Spleen (tissue), 11 donors: ENCODE measurements at regions not wholly inside any gene's neighbourhood (a gene's known extent, or its start where the extent isn't known, plus 50 kb on each side); places are given as distances from the start of the nearest gene placed in this dataset.

Source experiments
- DNase-seq: peaks from one replicate; pipeline ENCODE4 v3.0.0-alpha.2; 2020
- H3K27ac ChIP-seq, 8 donors: fragments of 200-600 bp; sonication (generic) in 7 of 8; 1 replicate in 4 of 8; 2 replicates in 4 of 8; pipeline versions ENCODE4 v1.5.0 to v1.8.0; 2016 to 2021; ENCODE audit warnings: inconsistent platforms in 4 of 8, mild to moderate bottlenecking in 4 of 8, moderate library complexity in 1 of 8
- H3K27me3 ChIP-seq, 7 donors: fragments of 200-600 bp; sonication (generic) in 6 of 7; replicated peaks in 1 of 7; 1 replicate in 4 of 7; 2 replicates in 3 of 7; pipeline versions ENCODE4 v1.5.0 to v1.8.0; 2016 to 2021; ENCODE audit warnings: inconsistent platforms in 3 of 7, mild to moderate bottlenecking in 1 of 7
- H3K36me3 ChIP-seq, 6 donors: fragments of 200-600 bp; sonication (generic) in 5 of 6; 1 replicate in 4 of 6; 2 replicates in 2 of 6; pipeline versions ENCODE4 v1.5.0 to v1.8.0; 2016 to 2021; ENCODE audit warnings: inconsistent platforms in 2 of 6
- H3K4me1 ChIP-seq, 6 donors: fragments of 200-600 bp; sonication (generic) in 5 of 6; 1 replicate in 3 of 6; 2 replicates in 3 of 6; pipeline versions ENCODE4 v1.5.0 to v1.8.0; 2016 to 2021; ENCODE audit warnings: inconsistent platforms in 3 of 6
- H3K4me3 ChIP-seq, 8 donors: fragments of 200-600 bp; sonication (generic) in 7 of 8; 1 replicate in 4 of 8; 2 replicates in 4 of 8; pipeline versions ENCODE4 v1.5.0 to v1.8.0; 2016 to 2021; ENCODE audit warnings: inconsistent platforms in 4 of 8, mild to moderate bottlenecking in 4 of 8, moderate library complexity in 2 of 8
- H3K9me3 ChIP-seq, 8 donors: fragments of 200-600 bp; sonication (generic) in 7 of 8; 1 replicate in 4 of 8; 2 replicates in 4 of 8; pipeline versions ENCODE4 v1.5.0 to v1.8.0; 2016 to 2021; ENCODE audit warnings: inconsistent platforms in 4 of 8
- POLR2A ChIP-seq, 3 donors: fragments of 450-650 bp; IDR thresholded peaks; one replicate each; pipeline ENCODE4 v1.5.1; 2017; ENCODE audit warnings: antibody characterized with exemption in 3 of 3, mild to moderate bottlenecking in 1 of 3
- POLR2AphosphoS5 ChIP-seq, 3 donors: sonication (generic); formaldehyde crosslinking; IDR thresholded peaks; one replicate each; pipeline ENCODE4 v1.5.1; 2017; ENCODE audit warnings: antibody characterized with exemption in 3 of 3
- WGBS, 5 donors: extraction: QIAGEN DNeasy Blood & Tissue Kit in 3 of 5; methylation state at CpG; one replicate each; pipeline versions ENCODE4 v1.1.5 to v1.1.7; 2013 to 2018; 5-methylcytosine and 5-hydroxymethylcytosine counted together
- intact Hi-C: fragments of 100-400 bp; cut with DNase I; formaldehyde crosslinking; loops from one replicate; pipeline ENCODE4 v1.15.0; 2023; ENCODE audit warnings: low total_unique reads
- TF ChIP-seq, protein P1 (sequence below), 11 experiments: fragments of 200-600 bp in 7 of 11; fragments of 450-650 bp in 4 of 11; sonication (generic) in 4 of 11; IDR thresholded peaks in 8 of 11; conservative IDR thresholded peaks in 3 of 11; 1 replicate in 7 of 11; 2 replicates in 4 of 11; pipeline versions ENCODE4 v1.4.0 to v1.8.0; 2016 to 2021; ENCODE audit warnings: antibody characterized with exemption in 11 of 11, inconsistent platforms in 4 of 11, mild to moderate bottlenecking in 1 of 11
- donor health status: healthy with polysubstance abuse.
- donor health status: DM: no; HTN: no; CAD: no; lungs with moderate emphysema.
- donor health status: DM: no; HTN: no; CAD: no.
- donor health status: Bipolar disorder and iron deficiency.
- donor health status: healthy.
- donor health status: DM: no; HTN: no; CAD: no.
- donor health status: DM: yes; HTN: yes; CAD: no.

DNA sequence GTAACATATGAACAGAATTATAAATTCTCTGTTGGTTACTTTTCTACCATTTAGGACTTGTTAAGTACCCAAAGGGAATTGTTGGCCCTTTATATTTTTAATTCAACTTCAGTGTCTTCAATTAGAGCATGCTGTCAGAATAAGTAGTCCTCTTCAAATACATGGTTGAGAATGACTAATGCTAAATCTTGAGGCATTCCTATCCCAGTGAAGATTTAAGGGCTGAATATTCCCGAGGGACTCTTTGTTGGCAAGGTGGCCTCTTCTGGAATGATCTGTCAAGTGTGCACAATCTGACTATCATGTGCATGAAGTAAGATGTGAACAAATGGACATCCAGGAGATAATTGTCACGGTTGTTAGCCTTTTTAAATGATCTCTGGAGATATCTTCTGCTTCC is 421.7 kb downstream of the BMP2 start:
- Histone ChIP-seq H3K27ac (no peak overlapping the region), H3K36me3 (no peaks in the 10 kb centered on the region), H3K4me3 (no peak overlapping the region), H3K27me3 (no peaks in the 10 kb centered on the region), H3K9me3 (peaks cover 0 to 2% (median 0%) of the 10 kb centered on the region in 8 donors), H3K4me1 (no peaks in the 10 kb centered on the region)
- intact Hi-C loops, result no loop called here
- no peak for DNase-seq
- 62 to 89% (median 72%) methylated on average over 2 of the region's 2 CpGs for WGBS, 5 donors
- no peak for TF ChIP-seq POLR2A (IDR thresholded peaks at IDR 0.05)
- TF ChIP-seq, protein P1, sequence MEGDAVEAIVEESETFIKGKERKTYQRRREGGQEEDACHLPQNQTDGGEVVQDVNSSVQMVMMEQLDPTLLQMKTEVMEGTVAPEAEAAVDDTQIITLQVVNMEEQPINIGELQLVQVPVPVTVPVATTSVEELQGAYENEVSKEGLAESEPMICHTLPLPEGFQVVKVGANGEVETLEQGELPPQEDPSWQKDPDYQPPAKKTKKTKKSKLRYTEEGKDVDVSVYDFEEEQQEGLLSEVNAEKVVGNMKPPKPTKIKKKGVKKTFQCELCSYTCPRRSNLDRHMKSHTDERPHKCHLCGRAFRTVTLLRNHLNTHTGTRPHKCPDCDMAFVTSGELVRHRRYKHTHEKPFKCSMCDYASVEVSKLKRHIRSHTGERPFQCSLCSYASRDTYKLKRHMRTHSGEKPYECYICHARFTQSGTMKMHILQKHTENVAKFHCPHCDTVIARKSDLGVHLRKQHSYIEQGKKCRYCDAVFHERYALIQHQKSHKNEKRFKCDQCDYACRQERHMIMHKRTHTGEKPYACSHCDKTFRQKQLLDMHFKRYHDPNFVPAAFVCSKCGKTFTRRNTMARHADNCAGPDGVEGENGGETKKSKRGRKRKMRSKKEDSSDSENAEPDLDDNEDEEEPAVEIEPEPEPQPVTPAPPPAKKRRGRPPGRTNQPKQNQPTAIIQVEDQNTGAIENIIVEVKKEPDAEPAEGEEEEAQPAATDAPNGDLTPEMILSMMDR (IDR thresholded peaks at IDR 0.05 in 8 of 11, conservative IDR thresholded peaks at IDR 0.05 in 3 of 11), result no peak
- TF ChIP-seq POLR2AphosphoS5 (IDR thresholded peaks at IDR 0.05), result no peak

DNA sequence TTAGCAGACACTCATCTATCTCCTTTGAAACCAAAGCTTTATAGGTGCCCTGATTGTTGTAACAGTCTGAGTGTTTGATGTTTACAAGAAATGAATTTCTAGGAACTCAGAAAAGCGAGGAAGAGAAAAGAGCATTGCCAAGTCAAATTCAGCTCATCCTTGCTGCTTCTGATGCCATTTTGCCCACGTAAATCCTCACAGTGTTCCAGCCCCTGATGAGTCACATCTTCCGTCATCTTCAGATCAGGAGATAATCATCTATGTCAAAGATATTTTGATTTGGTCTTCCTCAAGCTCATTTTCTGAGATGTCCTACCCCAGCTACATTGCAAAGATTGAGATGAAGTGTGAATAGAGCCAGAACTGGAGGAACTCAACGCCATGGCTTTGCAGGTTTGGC is 426.2 kb downstream of the BMP2 start:
- 75 to 88% (median 84%) methylated on average over 4 of the region's 4 CpGs for WGBS, 5 donors
- TF ChIP-seq POLR2A (IDR thresholded peaks at IDR 0.05) (no peak), POLR2AphosphoS5 (IDR thresholded peaks at IDR 0.05) (no peak)
- TF ChIP-seq, protein P1 (IDR thresholded peaks at IDR 0.05 in 8 of 11, conservative IDR thresholded peaks at IDR 0.05 in 3 of 11), result no peak

DNA sequence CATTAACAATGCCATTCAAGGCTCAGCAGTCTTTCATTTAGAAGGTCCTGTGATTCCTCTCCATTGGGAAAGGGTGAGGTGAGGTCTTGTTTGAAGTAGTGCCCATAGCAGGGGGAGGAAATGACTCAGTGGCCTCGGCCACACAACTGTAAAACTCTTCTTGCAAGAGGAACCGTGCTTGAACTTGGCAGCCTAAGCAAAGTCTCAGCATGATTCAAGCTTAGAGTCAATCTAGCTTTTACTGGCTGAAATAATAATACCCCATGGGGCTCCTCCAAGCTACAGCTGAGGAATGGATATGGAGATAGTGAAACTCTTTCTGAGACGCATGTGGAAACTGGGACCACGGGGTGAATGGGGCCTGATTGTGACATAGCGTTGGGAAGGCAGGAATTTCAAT is 428.2 kb downstream of the BMP2 start:
- no peaks in the 10 kb centered on the region for H3K27me3 ChIP-seq
- no peak for DNase-seq
- TF ChIP-seq POLR2AphosphoS5 (IDR thresholded peaks at IDR 0.05) (no peak), POLR2A (IDR thresholded peaks at IDR 0.05) (no peak)
- TF ChIP-seq, protein P1 (IDR thresholded peaks at IDR 0.05 in 8 of 11, conservative IDR thresholded peaks at IDR 0.05 in 3 of 11), result no peak
- no peak overlapping the region for H3K27ac ChIP-seq
- intact Hi-C loops, result no loop called here
- no peaks in the 10 kb centered on the region for H3K4me1 ChIP-seq
- no peak overlapping the region for H3K4me3 ChIP-seq
- H3K9me3 ChIP-seq, result no peaks in the 10 kb centered on the region
- WGBS, 5 donors, result 68 to 86% (median 76%) methylated on average over 5 of the region's 5 CpGs
- no peaks in the 10 kb centered on the region for H3K36me3 ChIP-seq

More for the DNA sequence above, 426.2 kb downstream of the BMP2 start:
- Histone ChIP-seq H3K4me1 (no peaks in the 10 kb centered on the region), H3K9me3 (no peaks in the 10 kb centered on the region), H3K27me3 (no peaks in the 10 kb centered on the region), H3K27ac (no peak overlapping the region), H3K36me3 (no peaks in the 10 kb centered on the region), H3K4me3 (no peak overlapping the region)
- intact Hi-C loops, result no loop called here
- no peak for DNase-seq

DNA sequence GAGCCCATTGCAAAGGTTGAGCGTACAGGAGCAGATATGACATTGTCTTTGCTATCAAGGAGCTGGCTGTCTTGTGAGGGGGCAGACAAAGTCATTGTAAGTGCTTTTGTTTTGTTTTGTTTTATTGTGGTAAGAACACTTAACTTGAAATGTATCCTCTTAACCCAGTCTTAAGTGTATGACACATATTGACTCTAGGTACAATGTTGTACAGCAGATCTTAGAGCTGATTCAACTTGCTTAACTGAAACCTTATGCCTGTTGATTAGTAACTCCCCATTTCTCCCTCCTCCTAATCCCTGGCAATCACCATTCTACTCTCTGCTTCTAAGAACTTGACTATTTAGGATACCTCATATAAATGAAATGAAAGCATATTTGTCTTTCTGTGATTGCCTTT is 429.0 kb downstream of the BMP2 start:
- H3K36me3 ChIP-seq, result no peaks in the 10 kb centered on the region

More for the DNA sequence above, 429.0 kb downstream of the BMP2 start:
- TF ChIP-seq, protein P1 (IDR thresholded peaks at IDR 0.05 in 8 of 11, conservative IDR thresholded peaks at IDR 0.05 in 3 of 11), result no peak
- TF ChIP-seq POLR2AphosphoS5 (IDR thresholded peaks at IDR 0.05) (no peak), POLR2A (IDR thresholded peaks at IDR 0.05) (no peak)
- Histone ChIP-seq H3K27me3 (no peaks in the 10 kb centered on the region), H3K4me1 (no peaks in the 10 kb centered on the region), H3K9me3 (no peaks in the 10 kb centered on the region), H3K27ac (no peak overlapping the region), H3K4me3 (no peak overlapping the region)
- 76 to 92% (median 87%) methylated on average over 1 of the region's 1 CpG for WGBS, 5 donors
- intact Hi-C loops, result no loop called here
- DNase-seq, result no peak
